IPS-20b (cell line): ENCODE measurements at regions not wholly inside any gene's neighbourhood (a gene's known extent, or its start where the extent isn't known, plus 50 kb on each side); places are given as distances from the start of the nearest gene placed in this dataset.
"Not testable (repeated sequence)": the region's sequence is repeated elsewhere in the genome, so short reads cannot be mapped to it uniquely, and the experiment has no call there.

Experiments
- H3K27ac ChIP-seq: one replicate; pipeline ENCODE4 v1.5.1; 2013; ENCODE audit warnings: low read length
- H3K27me3 ChIP-seq: 2 replicates; pipeline ENCODE4 v1.6.1; 2013; ENCODE audit warnings: mild to moderate bottlenecking, low read length, inconsistent platforms; ENCODE audit not compliant: insufficient read depth
- H3K36me3 ChIP-seq: 2 replicates; pipeline ENCODE4 v1.6.1; 2013; ENCODE audit warnings: low read depth, mild to moderate bottlenecking, inconsistent platforms, low read length, moderate library complexity; ENCODE audit not compliant: insufficient read depth
- H3K4me1 ChIP-seq: 2 replicates; pipeline ENCODE4 v1.6.1; 2013; ENCODE audit warnings: mild to moderate bottlenecking, control low read depth, inconsistent platforms, low read length, moderate library complexity; ENCODE audit not compliant: insufficient read depth
- H3K4me3 ChIP-seq: 2 replicates; pipeline ENCODE4 v1.5.1; 2013; ENCODE audit warnings: mild to moderate bottlenecking, low read length, inconsistent platforms
- H3K9ac ChIP-seq: 2 replicates; pipeline ENCODE4 v1.6.1; 2013; ENCODE audit warnings: low read depth, mild to moderate bottlenecking, inconsistent platforms, low read length, moderate library complexity
- H3K9me3 ChIP-seq: 2 replicates; pipeline ENCODE4 v1.6.1; 2013; ENCODE audit warnings: mild to moderate bottlenecking, low read depth, low read length, inconsistent platforms; ENCODE audit not compliant: insufficient read depth

DNA sequence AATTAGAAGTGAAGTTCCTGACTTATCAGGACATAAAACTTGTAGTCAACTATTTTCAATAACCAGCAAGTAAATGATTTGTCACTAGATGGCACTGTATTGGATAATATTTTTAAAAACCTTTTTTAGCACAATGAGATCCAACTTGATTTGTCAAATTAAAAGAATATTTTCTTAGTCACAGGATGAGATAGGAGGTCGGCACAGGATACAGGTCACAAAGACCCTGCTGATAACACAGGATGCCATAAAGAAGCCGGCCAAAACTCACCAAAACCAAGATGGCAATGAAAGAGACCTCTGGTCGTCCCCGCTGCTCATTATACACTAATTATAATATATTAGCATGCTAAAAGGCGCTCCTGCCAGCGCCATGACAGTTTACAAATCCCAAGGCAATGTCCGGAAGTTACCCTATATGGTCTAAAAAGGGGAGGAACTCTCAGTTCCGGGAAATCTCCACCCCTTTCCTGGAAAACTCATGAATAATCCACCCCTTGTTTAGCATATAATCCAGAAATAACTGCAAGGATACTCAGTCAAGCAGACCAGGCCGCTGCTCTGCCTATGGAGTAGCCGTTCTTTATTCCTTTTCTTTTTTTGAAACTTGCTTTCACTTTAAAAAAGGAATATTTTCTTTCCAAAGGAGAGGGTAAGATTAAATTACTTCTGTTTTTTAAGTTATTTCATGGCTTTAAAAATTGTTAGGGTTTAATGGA lies 255.7 kb upstream of the MKLN1 start:
- Histone ChIP-seq H3K27ac (no peak overlapping the region), H3K9ac (no peak overlapping the region), H3K4me1 (no peaks in the 10 kb centered on the region; the same call in 1 of the 2 replicates), H3K4me3 (no peak overlapping the region), H3K36me3 (no peaks in the 10 kb centered on the region), H3K27me3 (no peaks in the 10 kb centered on the region), H3K9me3 (no peaks in the 10 kb centered on the region)

GRCh38 chr7:131072505-131073091 lies 255.1 kb upstream of the MKLN1 start:
- Histone ChIP-seq H3K9ac (no peak overlapping the region), H3K4me1 (no peaks in the 10 kb centered on the region; the same call in 1 of the 2 replicates), H3K27me3 (no peaks in the 10 kb centered on the region), H3K36me3 (no peaks in the 10 kb centered on the region), H3K4me3 (no peak overlapping the region), H3K27ac (no peak overlapping the region), H3K9me3 (no peaks in the 10 kb centered on the region)

DNA sequence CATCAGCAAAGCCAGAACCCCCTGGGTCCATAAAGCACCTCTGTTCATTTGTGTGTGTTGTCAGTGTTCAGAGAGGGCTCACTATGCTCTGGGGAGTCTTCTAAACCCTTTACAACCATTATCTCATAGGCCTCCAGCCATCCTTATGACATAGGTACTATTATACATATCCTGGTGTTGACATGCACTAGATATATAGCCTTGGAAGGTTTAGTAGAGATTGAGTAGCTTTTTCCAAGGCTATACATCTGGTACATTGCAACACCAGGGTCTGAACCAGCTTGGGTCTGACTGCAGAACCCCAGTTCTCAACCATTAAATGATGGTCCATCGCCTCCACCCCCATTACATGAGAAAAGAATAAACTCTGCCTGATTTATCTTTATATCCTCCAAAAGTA lies 253.6 kb upstream of the MKLN1 start:
- no peak overlapping the region for H3K27ac ChIP-seq
- no peak overlapping the region for H3K9ac ChIP-seq
- H3K27me3 ChIP-seq = no peaks in the 10 kb centered on the region
- H3K9me3 ChIP-seq = no peaks in the 10 kb centered on the region
- H3K4me3 ChIP-seq = no peak overlapping the region
- H3K4me1 ChIP-seq = no peaks in the 10 kb centered on the region; the same call in 1 of the 2 replicates
- no peaks in the 10 kb centered on the region for H3K36me3 ChIP-seq

DNA sequence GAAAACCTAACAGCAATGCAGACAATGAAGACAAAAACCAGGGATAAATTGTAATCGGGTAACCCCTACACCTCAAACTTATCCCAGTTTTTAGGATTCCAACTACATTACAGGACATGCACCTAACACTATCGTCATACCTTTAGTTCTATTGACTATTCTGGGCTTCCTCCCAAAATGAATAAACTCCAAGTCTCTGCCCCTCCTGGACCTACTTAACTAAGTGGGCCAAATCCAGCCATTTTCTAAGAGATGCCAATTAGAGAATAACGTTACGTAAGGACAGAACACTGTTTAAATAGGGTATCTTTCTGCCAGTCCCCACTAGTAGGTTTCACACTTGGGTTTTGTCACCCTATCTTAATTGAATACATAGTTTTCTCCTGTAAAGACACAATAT lies 253.1 kb upstream of the MKLN1 start:
- no peaks in the 10 kb centered on the region for H3K27me3 ChIP-seq
- H3K27ac ChIP-seq = no peak overlapping the region
- H3K4me1 ChIP-seq = no peaks in the 10 kb centered on the region; the same call in 1 of the 2 replicates
- no peaks in the 10 kb centered on the region for H3K36me3 ChIP-seq
- H3K9me3 ChIP-seq = no peaks in the 10 kb centered on the region
- H3K9ac ChIP-seq = no peak overlapping the region
- H3K4me3 ChIP-seq = no peak overlapping the region

DNA sequence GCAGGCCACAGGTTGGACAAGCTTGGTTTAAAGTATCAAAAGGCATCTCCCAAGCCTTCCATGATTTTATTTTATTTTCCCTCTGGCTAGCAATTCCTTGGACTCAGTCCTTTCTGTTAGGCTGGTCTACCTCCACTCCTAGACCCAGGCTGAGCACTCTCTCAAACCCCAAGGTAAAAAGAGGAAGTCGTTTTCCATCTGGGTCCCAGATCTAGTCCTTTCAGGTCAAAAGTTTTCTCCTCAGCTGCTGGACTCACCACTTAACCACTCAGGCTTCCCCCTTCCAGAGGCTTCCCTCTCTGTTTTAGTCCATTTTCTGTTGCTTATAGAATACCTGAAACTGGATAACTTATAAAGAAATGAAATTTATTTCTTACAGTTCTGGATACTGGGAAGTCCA lies 252.3 kb upstream of the MKLN1 start:
- H3K4me3 ChIP-seq = no peak overlapping the region
- H3K27me3 ChIP-seq = no peaks in the 10 kb centered on the region
- H3K4me1 ChIP-seq = no peaks in the 10 kb centered on the region; the same call in 1 of the 2 replicates
- no peak overlapping the region for H3K27ac ChIP-seq
- no peaks in the 10 kb centered on the region for H3K36me3 ChIP-seq
- H3K9me3 ChIP-seq = no peaks in the 10 kb centered on the region
- no peak overlapping the region for H3K9ac ChIP-seq

DNA sequence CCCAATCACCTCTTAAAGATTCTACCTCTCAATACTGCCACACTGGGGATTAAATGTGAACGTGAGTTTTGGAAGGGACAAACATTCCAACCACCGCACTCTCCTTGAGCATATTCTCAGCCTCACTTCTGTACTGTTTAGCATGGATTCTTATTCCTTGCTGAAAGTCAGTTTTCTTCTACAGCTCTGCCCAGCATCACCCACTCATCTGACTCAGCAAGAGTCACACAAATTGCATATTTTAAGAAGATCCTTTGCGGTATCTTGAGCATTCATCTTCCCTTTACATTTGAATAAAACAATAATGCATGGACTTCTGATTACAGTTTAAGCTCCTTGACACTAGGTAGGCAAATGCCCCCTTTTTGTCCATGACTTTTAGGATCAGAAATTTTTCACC lies 251.6 kb upstream of the MKLN1 start:
- H3K4me3 ChIP-seq = no peak overlapping the region
- H3K36me3 ChIP-seq = no peaks in the 10 kb centered on the region
- H3K27me3 ChIP-seq = no peaks in the 10 kb centered on the region
- no peak overlapping the region for H3K27ac ChIP-seq
- H3K9me3 ChIP-seq = no peaks in the 10 kb centered on the region
- H3K9ac ChIP-seq = no peak overlapping the region
- no peaks in the 10 kb centered on the region; the same call in 1 of the 2 replicates for H3K4me1 ChIP-seq

DNA sequence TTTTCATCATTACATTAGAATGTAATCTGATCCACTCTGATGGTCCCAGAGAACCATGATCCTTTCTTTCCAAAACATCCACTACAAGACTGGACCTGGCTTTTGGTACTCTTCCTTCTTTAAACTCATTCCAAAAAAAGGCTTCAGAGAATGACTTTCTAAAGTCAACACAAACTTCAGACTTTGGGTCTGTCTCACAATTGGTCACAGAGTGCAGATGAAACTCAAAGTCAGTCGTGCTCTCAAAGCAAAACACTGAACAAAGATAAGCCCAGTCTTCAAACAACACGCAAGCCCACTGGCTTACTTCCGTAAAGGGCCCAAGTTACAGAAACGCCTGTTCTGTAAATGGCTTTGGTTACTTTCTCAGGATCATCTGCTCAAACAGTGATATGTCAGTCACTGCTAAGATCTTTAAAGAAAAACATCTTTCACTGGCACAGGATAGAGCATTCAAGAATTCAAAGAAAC lies 250.9 kb upstream of the MKLN1 start:
- no peak overlapping the region for H3K9ac ChIP-seq
- H3K27me3 ChIP-seq = no peaks in the 10 kb centered on the region
- no peaks in the 10 kb centered on the region for H3K9me3 ChIP-seq
- H3K27ac ChIP-seq = no peak overlapping the region
- no peaks in the 10 kb centered on the region for H3K36me3 ChIP-seq
- no peaks in the 10 kb centered on the region; the same call in 1 of the 2 replicates for H3K4me1 ChIP-seq
- no peak overlapping the region for H3K4me3 ChIP-seq

- Histone ChIP-seq H3K9ac (no peak overlapping the region), H3K9me3 (no peaks in the 10 kb centered on the region), H3K27me3 (no peaks in the 10 kb centered on the region), H3K4me3 (no peak overlapping the region), H3K36me3 (no peaks in the 10 kb centered on the region), H3K27ac (no peak overlapping the region), H3K4me1 (no peaks in the 10 kb centered on the region; the same call in 1 of the 2 replicates)
Observed at GRCh38 chr7:131077735-131078134, 249.9 kb upstream of the MKLN1 start.

- H3K27me3 ChIP-seq = no peaks in the 10 kb centered on the region
- H3K27ac ChIP-seq = no peak overlapping the region
- no peaks in the 10 kb centered on the region for H3K9me3 ChIP-seq
- H3K36me3 ChIP-seq = no peaks in the 10 kb centered on the region
- no peak overlapping the region for H3K4me3 ChIP-seq
- no peak overlapping the region for H3K9ac ChIP-seq
- H3K4me1 ChIP-seq = no peaks in the 10 kb centered on the region; the same call in 1 of the 2 replicates
Observed at GRCh38 chr7:131080754-131081153, 246.9 kb upstream of the MKLN1 start.

GRCh38 chr7:131081308-131081707 lies 246.4 kb upstream of the MKLN1 start:
- H3K27ac ChIP-seq = no peak overlapping the region
- H3K36me3 ChIP-seq = no peaks in the 10 kb centered on the region
- no peaks in the 10 kb centered on the region for H3K9me3 ChIP-seq

DNA sequence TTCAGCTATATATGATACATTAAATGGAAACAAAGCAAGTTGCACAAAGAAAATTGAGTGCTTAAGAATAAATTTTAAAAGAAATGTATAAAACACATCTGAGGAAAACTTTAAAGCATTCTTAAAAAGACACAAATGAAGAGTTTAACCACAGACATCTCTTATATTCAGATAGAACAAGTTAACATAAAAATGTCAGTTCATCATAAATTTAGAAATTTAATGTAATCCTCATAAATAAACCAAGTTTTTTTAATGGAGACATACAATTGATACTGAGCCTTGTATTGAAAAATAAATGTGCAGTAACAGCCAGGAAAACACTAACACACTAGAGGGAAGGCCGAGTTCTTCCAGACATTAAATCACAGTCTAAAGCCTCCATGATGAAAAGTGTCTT lies 243.9 kb upstream of the MKLN1 start:
- Histone ChIP-seq H3K27me3 (no peaks in the 10 kb centered on the region), H3K27ac (no peak overlapping the region), H3K4me3 (no peak overlapping the region), H3K36me3 (no peaks in the 10 kb centered on the region), H3K9ac (no peak overlapping the region), H3K9me3 (no peaks in the 10 kb centered on the region), H3K4me1 (no peaks in the 10 kb centered on the region)

More at GRCh38 chr7:131081308-131081707, 246.4 kb upstream of the MKLN1 start:
- H3K4me3 ChIP-seq = no peak overlapping the region
- no peak overlapping the region for H3K9ac ChIP-seq
- H3K4me1 ChIP-seq = no peaks in the 10 kb centered on the region; the same call in 1 of the 2 replicates
- H3K27me3 ChIP-seq = no peaks in the 10 kb centered on the region

DNA sequence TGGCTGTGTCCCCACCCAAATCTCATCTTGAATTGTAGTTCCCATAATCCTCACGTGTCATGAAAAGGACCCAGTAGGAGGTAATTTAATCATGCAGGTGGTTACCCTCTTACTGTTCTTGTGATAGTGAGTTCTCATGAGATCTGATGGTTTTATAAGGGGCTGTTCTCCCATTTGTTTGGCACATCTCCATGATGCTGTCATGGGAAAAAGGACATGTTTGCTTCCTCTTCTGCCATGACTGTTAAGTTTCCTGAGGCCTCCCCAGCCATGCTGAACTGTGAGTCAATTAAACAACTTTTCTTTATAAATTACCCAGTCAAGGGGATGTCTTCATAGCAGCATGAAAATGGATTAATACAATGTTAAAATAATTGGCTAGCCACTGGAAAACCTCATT lies 243.3 kb upstream of the MKLN1 start:
- not testable (repeated sequence) for H3K36me3 ChIP-seq, H3K4me3 ChIP-seq, H3K27me3 ChIP-seq, H3K9me3 ChIP-seq, H3K9ac ChIP-seq, H3K4me1 ChIP-seq, H3K27ac ChIP-seq
